ENCODE measurements at regions not wholly inside any gene's neighbourhood (a gene's known extent, or its start where the extent isn't known, plus 50 kb on each side); places are given as distances from the start of the nearest gene placed in this dataset.

DNA sequence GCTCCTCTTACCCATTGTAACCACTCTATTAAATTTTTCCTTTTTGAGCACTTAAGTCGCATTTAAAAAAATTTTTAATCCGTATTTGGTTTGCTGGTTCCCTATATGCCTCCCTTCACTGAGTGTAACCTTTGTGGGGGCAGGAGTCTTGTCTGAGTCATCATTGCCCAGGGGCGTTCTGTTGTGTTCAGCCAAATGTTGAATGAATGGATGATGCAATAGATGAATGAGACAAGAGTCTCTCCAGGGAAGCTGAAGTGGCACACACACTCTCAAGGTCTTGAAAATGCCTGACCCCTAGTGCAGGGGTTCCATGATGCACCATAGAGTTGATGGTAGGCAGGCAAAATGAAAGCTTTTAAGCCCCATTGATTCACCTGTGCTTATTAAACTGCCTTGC lies 123.0 kb upstream of the RBFOX1 start:
- ChIA-PET CTCF (no interaction called here), POLR2A (no interaction called here)
- no peaks in the 10 kb centered on the region for H3K36me3 ChIP-seq (ENCODE audit: control insufficient read depth in 2 of 2, insufficient read depth in 1 of 2, low read length in 2 of 2)
- H3K27ac ChIP-seq (ENCODE audit: extremely low read depth, low read depth, low read length) = no peak overlapping the region
- H3K9me3 ChIP-seq (ENCODE audit: control insufficient read depth, insufficient read depth, low read depth, low read length) = no peaks in the 10 kb centered on the region
- TF ChIP-seq ZNF391 (tag by site-specific recombination; IDR thresholded peaks at IDR 0.05; ENCODE audit: borderline replicate concordance, low read depth) = no peak
- TF ChIP-seq ZIC2 (tag by site-specific recombination; IDR thresholded peaks at IDR 0.05) = no peak
- no peak for TF ChIP-seq GLI4 (tag by site-specific recombination; IDR thresholded peaks at IDR 0.05)
- no peak for TF ChIP-seq ZNF76 (tag by site-specific recombination; IDR thresholded peaks at IDR 0.05; ENCODE audit: borderline replicate concordance, low read depth)
- no peak for TF ChIP-seq KLF9 (tag by site-specific recombination; IDR thresholded peaks at IDR 0.05; ENCODE audit: low read depth)
- no peak for TF ChIP-seq ZNF114 (tag by site-specific recombination; IDR thresholded peaks at IDR 0.05)
- no peaks in the 10 kb centered on the region for H3K4me1 ChIP-seq (ENCODE audit: control insufficient read depth, insufficient read depth, low read length)
- no peak overlapping the region for H3K4me3 ChIP-seq (ENCODE audit: low read depth, low read length)

DNA sequence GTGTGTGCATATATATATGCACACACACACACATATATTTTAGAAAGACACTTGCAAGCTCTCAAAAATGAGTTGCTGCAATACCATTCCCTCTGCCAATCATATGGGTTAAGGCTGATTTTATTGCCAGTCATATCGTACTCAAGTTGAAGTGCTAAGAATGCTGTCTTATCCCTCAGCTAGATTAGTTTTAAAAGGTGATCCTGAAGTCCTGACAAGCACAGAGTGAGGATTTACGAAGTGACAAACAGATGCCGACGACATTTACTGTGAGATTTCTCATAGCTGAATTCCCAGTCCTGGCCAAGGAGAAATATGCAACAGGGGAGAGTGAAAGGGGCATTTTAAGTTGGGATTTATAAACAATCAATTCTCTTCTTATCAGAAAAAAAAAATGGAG lies 126.2 kb upstream of the RBFOX1 start:
- no peaks in the 10 kb centered on the region for H3K36me3 ChIP-seq (ENCODE audit: control insufficient read depth in 2 of 2, insufficient read depth in 1 of 2, low read length in 2 of 2)
- H3K4me3 ChIP-seq (ENCODE audit: low read depth, low read length) = no peak overlapping the region
- no peak overlapping the region for H3K27ac ChIP-seq (ENCODE audit: extremely low read depth, low read depth, low read length)
- H3K9me3 ChIP-seq (ENCODE audit: control insufficient read depth, insufficient read depth, low read depth, low read length) = no peaks in the 10 kb centered on the region
- TF ChIP-seq ZNF571 (tag by site-specific recombination; IDR thresholded peaks at IDR 0.05) (no peak), REST (tag by site-specific recombination; IDR thresholded peaks at IDR 0.05) (no peak), ZSCAN16 (tag by site-specific recombination; IDR thresholded peaks at IDR 0.05) (no peak), ZNF670 (tag by site-specific recombination; IDR thresholded peaks at IDR 0.05; ENCODE audit: low read depth) (no peak), ZNF391 (tag by site-specific recombination; IDR thresholded peaks at IDR 0.05; ENCODE audit: borderline replicate concordance, low read depth) (no peak), GFI1B (tag by site-specific recombination; IDR thresholded peaks at IDR 0.05) (no peak), ZNF530 (tag by site-specific recombination; IDR thresholded peaks at IDR 0.05; ENCODE audit: low read depth) (no peak)
- ChIA-PET CTCF (no interaction called here), POLR2A (no interaction called here)
- no peaks in the 10 kb centered on the region for H3K4me1 ChIP-seq (ENCODE audit: control insufficient read depth, insufficient read depth, low read length)

GRCh38 chr16:7200320-7200719 lies 132.3 kb upstream of the RBFOX1 start:
- CTCF ChIA-PET = interaction anchor here (0.6 kb wide), 1 partner anchor 604 kb away, joined by 4 read pairs; no protein-coding TSS in a partner anchor
- Histone ChIP-seq H3K4me3 (ENCODE audit: low read depth, low read length) (no peak overlapping the region), H3K4me1 (ENCODE audit: control insufficient read depth, insufficient read depth, low read length) (no peaks in the 10 kb centered on the region), H3K9me3 (ENCODE audit: control insufficient read depth, insufficient read depth, low read depth, low read length) (no peaks in the 10 kb centered on the region), H3K27ac (ENCODE audit: extremely low read depth, low read depth, low read length) (no peak overlapping the region), H3K36me3 (ENCODE audit: control insufficient read depth in 2 of 2, insufficient read depth in 1 of 2, low read length in 2 of 2) (no peaks in the 10 kb centered on the region)
- POLR2A ChIA-PET = no interaction called here
- TF ChIP-seq, protein P1, sequence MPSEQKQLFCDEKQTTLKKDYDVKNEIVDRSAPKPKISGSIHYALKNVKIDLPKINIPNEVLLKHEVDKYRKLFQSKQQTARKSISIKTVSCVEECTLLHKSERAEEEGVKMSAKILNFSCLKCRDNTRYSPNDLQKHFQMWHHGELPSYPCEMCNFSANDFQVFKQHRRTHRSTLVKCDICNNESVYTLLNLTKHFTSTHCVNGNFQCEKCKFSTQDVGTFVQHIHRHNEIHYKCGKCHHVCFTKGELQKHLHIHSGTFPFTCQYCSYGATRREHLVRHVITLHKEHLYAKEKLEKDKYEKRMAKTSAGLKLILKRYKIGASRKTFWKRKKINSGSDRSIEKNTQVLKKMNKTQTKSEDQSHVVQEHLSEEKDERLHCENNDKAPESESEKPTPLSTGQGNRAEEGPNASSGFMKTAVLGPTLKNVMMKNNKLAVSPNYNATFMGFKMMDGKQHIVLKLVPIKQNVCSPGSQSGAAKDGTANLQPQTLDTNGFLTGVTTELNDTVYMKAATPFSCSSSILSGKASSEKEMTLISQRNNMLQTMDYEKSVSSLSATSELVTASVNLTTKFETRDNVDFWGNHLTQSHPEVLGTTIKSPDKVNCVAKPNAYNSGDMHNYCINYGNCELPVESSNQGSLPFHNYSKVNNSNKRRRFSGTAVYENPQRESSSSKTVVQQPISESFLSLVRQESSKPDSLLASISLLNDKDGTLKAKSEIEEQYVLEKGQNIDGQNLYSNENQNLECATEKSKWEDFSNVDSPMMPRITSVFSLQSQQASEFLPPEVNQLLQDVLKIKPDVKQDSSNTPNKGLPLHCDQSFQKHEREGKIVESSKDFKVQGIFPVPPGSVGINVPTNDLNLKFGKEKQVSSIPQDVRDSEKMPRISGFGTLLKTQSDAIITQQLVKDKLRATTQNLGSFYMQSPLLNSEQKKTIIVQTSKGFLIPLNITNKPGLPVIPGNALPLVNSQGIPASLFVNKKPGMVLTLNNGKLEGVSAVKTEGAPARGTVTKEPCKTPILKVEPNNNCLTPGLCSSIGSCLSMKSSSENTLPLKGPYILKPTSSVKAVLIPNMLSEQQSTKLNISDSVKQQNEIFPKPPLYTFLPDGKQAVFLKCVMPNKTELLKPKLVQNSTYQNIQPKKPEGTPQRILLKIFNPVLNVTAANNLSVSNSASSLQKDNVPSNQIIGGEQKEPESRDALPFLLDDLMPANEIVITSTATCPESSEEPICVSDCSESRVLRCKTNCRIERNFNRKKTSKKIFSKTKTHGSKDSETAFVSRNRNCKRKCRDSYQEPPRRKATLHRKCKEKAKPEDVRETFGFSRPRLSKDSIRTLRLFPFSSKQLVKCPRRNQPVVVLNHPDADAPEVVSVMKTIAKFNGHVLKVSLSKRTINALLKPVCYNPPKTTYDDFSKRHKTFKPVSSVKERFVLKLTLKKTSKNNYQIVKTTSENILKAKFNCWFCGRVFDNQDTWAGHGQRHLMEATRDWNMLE (tag by site-specific recombination; conservative IDR thresholded peaks at IDR 0.05; ENCODE audit: low read depth) = no peak
- TF ChIP-seq ZNF302 (tag by site-specific recombination; IDR thresholded peaks at IDR 0.05; ENCODE audit: low read depth) = no peak
- TF ChIP-seq ZNF138 (tag by site-specific recombination; IDR thresholded peaks at IDR 0.05; ENCODE audit: borderline replicate concordance) = no peak
- no peak for TF ChIP-seq ZNF670 (tag by site-specific recombination; IDR thresholded peaks at IDR 0.05; ENCODE audit: low read depth)
- no peak for TF ChIP-seq ZNF658 (tag by site-specific recombination; IDR thresholded peaks at IDR 0.05)
- no peak for TF ChIP-seq ZBTB17 (tag by site-specific recombination; IDR thresholded peaks at IDR 0.05)
- no peak for TF ChIP-seq ZBTB20 (tag by site-specific recombination; IDR thresholded peaks at IDR 0.05)

Data from HEK293 (cell line).